WTC11 (cell line): ENCODE measurements at regions not wholly inside any gene's neighbourhood (a gene's known extent, or its start where the extent isn't known, plus 50 kb on each side); places are given as distances from the start of the nearest gene placed in this dataset.

ENCODE experiments used
- ATAC-seq: fragments of 200-7000 bp; cut with Tn5 transposase; 2 replicates; pipeline ENCODE4 v1.10.0; 2021; ENCODE audit warnings: mild to moderate bottlenecking, moderate library complexity
- CTCF ChIA-PET: fragments of 300-600 bp; sonication (Branson Sonifier 250); formaldehyde crosslinking; loops from one replicate; lab custom pipeline; 2021; ENCODE audit warnings: antibody characterized with exemption; lab: Charles Lee
- POLR2A ChIA-PET: fragments of 350-600 bp; sonication (Branson Sonifier 250); formaldehyde crosslinking; loops from one replicate; lab custom pipeline; 2021; ENCODE audit warnings: antibody characterized with exemption; lab: Charles Lee
- DNase-seq: peaks from one replicate; pipeline ENCODE4 v3.0.0; 2021; ENCODE audit warnings: low spot score
- H3K27ac Mint-ChIP-seq: 2 replicates; pipeline ENCODE4 v1.8.0; 2021; ENCODE audit warnings: mixed read lengths
- H3K27me3 Mint-ChIP-seq: 2 replicates; pipeline ENCODE4 v1.8.0; 2021; ENCODE audit warnings: low read depth, mild to moderate bottlenecking, moderate library complexity, mixed read lengths
- H3K36me3 Mint-ChIP-seq: 2 replicates; pipeline ENCODE4 v1.8.0; 2021; ENCODE audit warnings: mixed read lengths
- H3K4me1 Mint-ChIP-seq: 2 replicates; pipeline ENCODE4 v1.8.0; 2022; ENCODE audit warnings: mixed read lengths
- H3K4me3 Mint-ChIP-seq: 2 replicates; pipeline ENCODE4 v1.8.0; 2021; ENCODE audit warnings: mild to moderate bottlenecking, moderate library complexity, mixed read lengths
- H3K9me3 Mint-ChIP-seq: 2 replicates; pipeline ENCODE4 v1.8.0; 2021; ENCODE audit warnings: mixed read lengths
- AFF4 ChIP-seq: sonication (generic); formaldehyde crosslinking; IDR thresholded peaks from 2 replicates; pipeline ENCODE4 v1.8.1; 2023; ENCODE audit warnings: mild to moderate bottlenecking, missing genetic modification reagents, borderline replicate concordance
- AR ChIP-seq: fragments of 250-450 bp; sonication (Bioruptor Pico); IDR thresholded peaks from 2 replicates; pipeline ENCODE4 v1.9.0; 2021; ENCODE audit warnings: mild to moderate bottlenecking
- CREB1 ChIP-seq: sonication (generic); formaldehyde crosslinking; IDR thresholded peaks from 2 replicates; pipeline ENCODE4 v1.8.0; 2023; ENCODE audit warnings: mild to moderate bottlenecking, missing genetic modification reagents
- ELF4 ChIP-seq: sonication (generic); formaldehyde crosslinking; IDR thresholded peaks from 2 replicates; pipeline ENCODE4 v1.8.1; 2022; ENCODE audit warnings: low read depth, mild to moderate bottlenecking, moderate library complexity, missing genetic modification reagents
- GABPB1 ChIP-seq: sonication (generic); formaldehyde crosslinking; IDR thresholded peaks from 2 replicates; pipeline ENCODE4 v1.8.1; 2023; ENCODE audit warnings: mild to moderate bottlenecking, missing genetic modification reagents
- GTF2I ChIP-seq: fragments of 250-450 bp; sonication (Bioruptor Pico); conservative IDR thresholded peaks from 2 replicates; pipeline ENCODE4 v1.4.0; 2021; ENCODE audit warnings: mild to moderate bottlenecking
- KAT7 ChIP-seq: sonication (generic); formaldehyde crosslinking; IDR thresholded peaks from 2 replicates; pipeline ENCODE4 v1.8.1; 2023; ENCODE audit warnings: missing genetic modification reagents, mild to moderate bottlenecking, borderline replicate concordance
- MYBL2 ChIP-seq: sonication (generic); formaldehyde crosslinking; IDR thresholded peaks from 2 replicates; pipeline ENCODE4 v1.8.1; 2023; ENCODE audit warnings: mild to moderate bottlenecking, moderate library complexity, missing genetic modification reagents
- NFATC4 ChIP-seq: fragments of 250-450 bp; sonication (Bioruptor Pico); IDR thresholded peaks from 2 replicates; pipeline ENCODE4 v1.9.0; 2021; ENCODE audit warnings: mild to moderate bottlenecking
- PRDM15 ChIP-seq: sonication (generic); formaldehyde crosslinking; IDR thresholded peaks from 2 replicates; pipeline ENCODE4 v1.8.0; 2022; ENCODE audit warnings: missing genetic modification reagents
- PREB ChIP-seq: sonication (generic); formaldehyde crosslinking; IDR thresholded peaks from 2 replicates; pipeline ENCODE4 v1.8.1; 2022; ENCODE audit warnings: mild to moderate bottlenecking, missing genetic modification reagents, moderate library complexity, borderline replicate concordance
- ZNF396 ChIP-seq: fragments of 250-450 bp; sonication (Bioruptor Pico); IDR thresholded peaks from 2 replicates; pipeline ENCODE4 v1.8.0; 2021; ENCODE audit warnings: mild to moderate bottlenecking, moderate library complexity, borderline replicate concordance
- ZNF416 ChIP-seq: fragments of 250-450 bp; sonication (Bioruptor Pico); IDR thresholded peaks from 2 replicates; pipeline ENCODE4 v1.9.0; 2021; ENCODE audit warnings: mild to moderate bottlenecking, inconsistent platforms
- ZNF512 ChIP-seq: sonication (generic); formaldehyde crosslinking; IDR thresholded peaks from 2 replicates; pipeline ENCODE4 v1.8.1; 2022; ENCODE audit warnings: missing genetic modification reagents, borderline replicate concordance
- ZSCAN18 ChIP-seq: fragments of 250-450 bp; sonication (Bioruptor Pico); IDR thresholded peaks from 2 replicates; pipeline ENCODE4 v2.1.2; 2022; ENCODE audit warnings: mild to moderate bottlenecking, moderate library complexity

- TF ChIP-seq ELF4 (CRISPR knock-in tag) (no peak), PREB (CRISPR knock-in tag) (no peak), AFF4 (CRISPR knock-in tag) (no peak), GABPB1 (CRISPR knock-in tag) (no peak), PRDM15 (CRISPR knock-in tag) (no peak)
- Mint-ChIP-seq H3K27ac (no peak overlapping the region), H3K27me3 (no peaks in the 10 kb centered on the region), H3K9me3 (peaks cover 11% of the 10 kb centered on the region), H3K4me3 (no peak overlapping the region), H3K36me3 (peaks cover 7% of the 10 kb centered on the region; the same call in 1 of the 2 replicates), H3K4me1 (peaks cover 8% of the 10 kb centered on the region)
- CTCF ChIA-PET = no interaction called here
- ATAC-seq (no peak), DNase-seq (no peak)
- POLR2A ChIA-PET = no interaction called here
Observed at GRCh38 chr4:34362654-34363053, 1881.7 kb downstream of the ARAP2 start.

GRCh38 chr4:34363842-34364241, 1880.5 kb downstream of the ARAP2 start:
- ChIA-PET POLR2A (no interaction called here), CTCF (interaction anchor here (1.0 kb wide), 1 partner anchor 9 kb away, joined by 3 read pairs; no protein-coding TSS in a partner anchor)
- Mint-ChIP-seq H3K4me1 (peaks cover 8% of the 10 kb centered on the region), H3K27me3 (no peaks in the 10 kb centered on the region), H3K27ac (no peak overlapping the region), H3K9me3 (peaks cover 11% of the 10 kb centered on the region), H3K36me3 (peaks cover 7% of the 10 kb centered on the region; the same call in 1 of the 2 replicates), H3K4me3 (no peak overlapping the region)
- no peak for ATAC-seq
- DNase-seq = no peak
- TF ChIP-seq ZNF416 (no peak), KAT7 (CRISPR knock-in tag) (no peak), ZSCAN18 (CRISPR knock-in tag) (no peak), ZNF512 (CRISPR knock-in tag) (no peak), MYBL2 (no peak), CREB1 (CRISPR knock-in tag) (no peak), PREB (CRISPR knock-in tag) (no peak), NFATC4 (no peak), ZNF396 (CRISPR knock-in tag) (no peak), ELF4 (CRISPR knock-in tag) (no peak), GTF2I (CRISPR knock-in tag) (no peak), GABPB1 (CRISPR knock-in tag) (no peak), AR (CRISPR knock-in tag) (no peak)
